A673 (cell line): ENCODE measurements at regions not wholly inside any gene's neighbourhood (a gene's known extent, or its start where the extent isn't known, plus 50 kb on each side); places are given as distances from the start of the nearest gene placed in this dataset.

Source experiments
- BruUV-seq: library from RNA; stranded (reverse); fragments of 400-500 nt; replicated peaks from 2 replicates; lab custom pipeline; 2021; lab: Mats Ljungman, UMichigan
- CTCF ChIA-PET: fragments of 300-600 bp; sonication (Branson Sonifier 250); formaldehyde crosslinking; loops from one replicate; lab custom pipeline; 2022; ENCODE audit warnings: antibody characterized with exemption; lab: Charles Lee
- POLR2A ChIA-PET: fragments of 300-600 bp; sonication (Branson Sonifier 250); formaldehyde crosslinking; loops from one replicate; lab custom pipeline; 2022; ENCODE audit warnings: antibody characterized with exemption; ENCODE audit not compliant: low non-redundant PET; lab: Charles Lee
- DNase-seq: peaks from one replicate; pipeline ENCODE4 v3.0.0-alpha.2; 2015; ENCODE audit warnings: low spot score
- H3K27ac ChIP-seq: fragments of 200-600 bp; sonication (generic); 2 replicates; pipeline ENCODE4 v1.5.1; 2016; ENCODE audit warnings: mixed run types, low read depth, mild to moderate bottlenecking, mixed read lengths, antibody characterized with exemption, low read length; ENCODE audit not compliant: poor library complexity, severe bottlenecking
- H3K27me3 ChIP-seq: fragments of 200-600 bp; sonication (generic); replicated peaks from 2 replicates; pipeline ENCODE4 v1.6.1; 2017; ENCODE audit warnings: mixed run types, low read depth, mild to moderate bottlenecking, mixed read lengths, antibody characterized with exemption, low read length; ENCODE audit not compliant: insufficient read depth, poor library complexity
- H3K36me3 ChIP-seq: fragments of 200-600 bp; sonication (generic); 2 replicates; pipeline ENCODE4 v1.6.1; 2016; ENCODE audit warnings: mixed run types, mild to moderate bottlenecking, mixed read lengths, antibody characterized with exemption, low read length; ENCODE audit not compliant: insufficient read depth, poor library complexity, severe bottlenecking
- H3K4me1 ChIP-seq: fragments of 200-600 bp; sonication (generic); 2 replicates; pipeline ENCODE4 v1.6.1; 2017; ENCODE audit warnings: mixed run types, mild to moderate bottlenecking, mixed read lengths, antibody characterized with exemption, low read length; ENCODE audit not compliant: insufficient read depth, poor library complexity, severe bottlenecking
- H3K4me3 ChIP-seq: fragments of 200-600 bp; sonication (generic); 2 replicates; pipeline ENCODE4 v1.5.1; 2016; ENCODE audit warnings: low read depth, mixed run types, mild to moderate bottlenecking, mixed read lengths, low read length; ENCODE audit not compliant: poor library complexity, severe bottlenecking
- H3K9me3 ChIP-seq: fragments of 200-600 bp; sonication (generic); 2 replicates; pipeline ENCODE4 v1.6.1; 2016; ENCODE audit warnings: mixed run types, low read depth, mild to moderate bottlenecking, mixed read lengths, antibody characterized with exemption, low read length; ENCODE audit not compliant: poor library complexity, severe bottlenecking
- EZH2 ChIP-seq: fragments of 200-600 bp; sonication (generic); IDR thresholded peaks from 2 replicates; pipeline ENCODE4 v1.6.1; 2017; ENCODE audit warnings: borderline replicate concordance, low read depth, mild to moderate bottlenecking, mixed read lengths, antibody characterized with exemption, low read length; ENCODE audit not compliant: poor library complexity, severe bottlenecking
- intact Hi-C: fragments of 100-400 bp; cut with micrococcal nuclease; formaldehyde crosslinking; loops from one replicate; pipeline ENCODE4 v1.10.0; 2022; ENCODE audit not compliant: unreplicated experiment
- TF ChIP-seq, protein P1 (sequence below): fragments of 300-800, 200-600 bp; sonication (generic); conservative IDR thresholded peaks from 2 replicates; pipeline ENCODE4 v1.5.1; 2017; ENCODE audit warnings: low read depth, mild to moderate bottlenecking, antibody characterized with exemption, low read length, moderate library complexity, mixed read lengths

DNA sequence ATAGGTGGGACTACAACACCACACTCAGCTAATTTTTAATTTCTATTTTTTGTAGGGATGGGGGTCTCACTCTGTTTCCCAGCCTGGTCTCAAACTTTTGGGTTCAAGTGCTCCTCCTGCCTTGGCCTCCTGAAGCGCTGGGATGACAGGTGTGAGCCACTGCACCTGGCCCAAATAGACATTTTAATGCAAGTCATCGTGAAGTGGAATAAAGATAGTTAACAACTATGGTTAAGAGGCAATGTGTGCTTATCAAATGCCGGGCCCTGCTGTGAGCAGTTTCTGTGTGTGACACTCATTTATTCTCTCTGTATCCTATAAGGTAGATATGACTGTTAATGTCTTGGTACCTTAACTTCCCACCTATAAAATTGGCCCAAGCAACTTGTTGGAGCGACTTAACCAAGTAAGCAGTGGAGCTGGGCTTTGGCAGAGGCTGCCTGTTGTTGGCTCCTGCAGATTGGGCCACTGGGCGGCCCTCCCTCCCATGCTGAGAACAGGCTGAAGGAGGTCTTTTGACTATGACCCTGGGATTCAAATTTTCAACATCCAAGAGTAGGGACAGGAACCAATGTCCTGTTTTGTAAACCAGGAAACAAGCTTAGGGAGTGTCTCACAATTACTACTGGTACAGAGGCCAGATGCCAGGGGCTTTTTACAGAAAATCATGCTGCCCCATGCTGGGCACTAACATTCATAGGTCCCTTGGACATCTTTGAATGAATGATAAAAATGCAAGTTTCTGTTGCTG is 450.7 kb downstream of the TSHZ3 start:
- Histone ChIP-seq H3K27ac (no peak overlapping the region), H3K36me3 (no peaks in the 10 kb centered on the region), H3K4me3 (no peak overlapping the region), H3K9me3 (no peaks in the 10 kb centered on the region), H3K4me1 (no peaks in the 10 kb centered on the region), H3K27me3 (no peaks in the 10 kb centered on the region)
- TF ChIP-seq, protein P1, sequence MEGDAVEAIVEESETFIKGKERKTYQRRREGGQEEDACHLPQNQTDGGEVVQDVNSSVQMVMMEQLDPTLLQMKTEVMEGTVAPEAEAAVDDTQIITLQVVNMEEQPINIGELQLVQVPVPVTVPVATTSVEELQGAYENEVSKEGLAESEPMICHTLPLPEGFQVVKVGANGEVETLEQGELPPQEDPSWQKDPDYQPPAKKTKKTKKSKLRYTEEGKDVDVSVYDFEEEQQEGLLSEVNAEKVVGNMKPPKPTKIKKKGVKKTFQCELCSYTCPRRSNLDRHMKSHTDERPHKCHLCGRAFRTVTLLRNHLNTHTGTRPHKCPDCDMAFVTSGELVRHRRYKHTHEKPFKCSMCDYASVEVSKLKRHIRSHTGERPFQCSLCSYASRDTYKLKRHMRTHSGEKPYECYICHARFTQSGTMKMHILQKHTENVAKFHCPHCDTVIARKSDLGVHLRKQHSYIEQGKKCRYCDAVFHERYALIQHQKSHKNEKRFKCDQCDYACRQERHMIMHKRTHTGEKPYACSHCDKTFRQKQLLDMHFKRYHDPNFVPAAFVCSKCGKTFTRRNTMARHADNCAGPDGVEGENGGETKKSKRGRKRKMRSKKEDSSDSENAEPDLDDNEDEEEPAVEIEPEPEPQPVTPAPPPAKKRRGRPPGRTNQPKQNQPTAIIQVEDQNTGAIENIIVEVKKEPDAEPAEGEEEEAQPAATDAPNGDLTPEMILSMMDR: no peak
- no peak for TF ChIP-seq EZH2
- intact Hi-C loops: no loop called here
- no TSS peak for BruUV-seq
- POLR2A ChIA-PET: no interaction called here
- no peak for DNase-seq
- CTCF ChIA-PET: no interaction called here

- H3K27ac ChIP-seq: no peak overlapping the region
- POLR2A ChIA-PET: no interaction called here
- no peaks in the 10 kb centered on the region for H3K9me3 ChIP-seq
- no peaks in the 10 kb centered on the region for H3K36me3 ChIP-seq
- intact Hi-C loops: no loop called here
- TF ChIP-seq, protein P1: no peak
- TF ChIP-seq EZH2: no peak
- no TSS peak for BruUV-seq
- H3K4me3 ChIP-seq: no peak overlapping the region
- H3K4me1 ChIP-seq: no peaks in the 10 kb centered on the region
- no peaks in the 10 kb centered on the region for H3K27me3 ChIP-seq
- CTCF ChIA-PET: no interaction called here
- DNase-seq: no peak
These were observed 451.7 kb downstream of the TSHZ3 start for GRCh38 chr19:30897553-30897952.

DNA sequence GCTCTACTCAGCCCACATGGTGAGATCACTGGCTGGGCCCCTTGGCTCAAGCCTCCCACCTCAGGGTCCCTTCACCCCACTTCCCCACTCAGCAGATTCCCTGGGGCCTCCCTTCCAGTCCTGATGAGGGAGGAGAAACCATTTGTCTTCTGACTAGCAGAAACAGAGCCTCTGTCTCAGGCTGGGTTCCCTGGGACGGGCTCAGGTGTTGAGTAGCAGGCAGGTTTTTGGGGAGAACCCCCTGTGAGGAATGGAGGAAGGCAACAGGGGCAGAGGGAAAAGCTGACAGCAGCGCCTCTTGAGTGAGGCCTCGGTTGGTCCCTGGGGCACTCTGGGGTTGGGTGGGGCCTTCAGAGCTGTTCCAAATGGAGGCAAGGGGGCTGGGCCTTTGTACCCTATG is 452.2 kb downstream of the TSHZ3 start:
- no peak for DNase-seq
- no TSS peak for BruUV-seq
- POLR2A ChIA-PET: no interaction called here

More for the DNA sequence above, 452.2 kb downstream of the TSHZ3 start:
- Histone ChIP-seq H3K4me1 (no peaks in the 10 kb centered on the region), H3K9me3 (no peaks in the 10 kb centered on the region), H3K4me3 (no peak overlapping the region), H3K36me3 (no peaks in the 10 kb centered on the region), H3K27me3 (no peaks in the 10 kb centered on the region), H3K27ac (no peak overlapping the region)
- CTCF ChIA-PET: no interaction called here
- intact Hi-C loops: no loop called here
- no peak for TF ChIP-seq EZH2
- TF ChIP-seq, protein P1: no peak
